Neural cell (in vitro differentiated cells): ENCODE measurements at regions not wholly inside any gene's neighbourhood (a gene's known extent, or its start where the extent isn't known, plus 50 kb on each side); places are given as distances from the start of the nearest gene placed in this dataset.

Experiments used
- H2AFZ ChIP-seq: fragments of 200-600, 300-800 bp; sonication (generic), shearing (Covaris generic); 2 replicates; pipeline ENCODE4 v1.6.0; 2014; ENCODE audit warnings: low read depth, mild to moderate bottlenecking, antibody characterized with exemption, low read length, moderate library complexity
- H3F3A ChIP-seq: fragments of 200-600 bp; shearing (Covaris generic); 2 replicates; pipeline ENCODE4 v1.6.1; 2016; ENCODE audit warnings: mild to moderate bottlenecking, moderate library complexity, mixed read lengths, antibody characterized with exemption, low read length; ENCODE audit not compliant: insufficient read depth, poor library complexity, severe bottlenecking
- H3K27ac ChIP-seq: fragments of 200-600, 300-800 bp; sonication (generic), shearing (Covaris generic); 2 replicates; pipeline ENCODE4 v1.5.1; 2014; ENCODE audit warnings: mild to moderate bottlenecking, low read length, moderate library complexity
- H3K27me3 ChIP-seq: fragments of 300-800, 200-600 bp; sonication (generic), shearing (Covaris generic); 2 replicates; pipeline ENCODE4 v1.6.0; 2014; ENCODE audit warnings: mild to moderate bottlenecking, low read depth, low read length, moderate library complexity; ENCODE audit not compliant: insufficient read depth
- H3K36me3 ChIP-seq: fragments of 300-800, 200-600 bp; sonication (generic), shearing (Covaris generic); 2 replicates; pipeline ENCODE4 v1.5.1; 2014; ENCODE audit warnings: mild to moderate bottlenecking, antibody characterized with exemption, low read length, moderate library complexity; ENCODE audit not compliant: insufficient read depth
- H3K4me2 ChIP-seq: fragments of 300-800, 200-600 bp; sonication (generic), shearing (Covaris generic); 2 replicates; pipeline ENCODE4 v1.6.0; 2014; ENCODE audit warnings: mild to moderate bottlenecking, low read length
- H3K4me3 ChIP-seq: fragments of 300-800, 200-600 bp; sonication (generic), shearing (Covaris generic); 2 replicates; pipeline ENCODE4 v1.5.1; 2014; ENCODE audit warnings: mild to moderate bottlenecking, low read length, moderate library complexity
- H3K79me2 ChIP-seq: fragments of 200-600 bp; shearing (Covaris generic); replicated peaks from 2 replicates; pipeline ENCODE4 v1.6.0; 2014; ENCODE audit warnings: mild to moderate bottlenecking, low read length, moderate library complexity; ENCODE audit not compliant: insufficient read depth
- H3K9ac ChIP-seq: fragments of 300-800, 200-600 bp; sonication (generic), shearing (Covaris generic); 2 replicates; pipeline ENCODE4 v1.6.1; 2016; ENCODE audit warnings: mild to moderate bottlenecking, low read length, mixed read lengths
- H3K9me2 ChIP-seq: fragments of 200-600 bp; shearing (Covaris generic); 2 replicates; pipeline ENCODE4 v1.6.1; 2016; ENCODE audit warnings: mild to moderate bottlenecking, low read length, mixed read lengths; ENCODE audit not compliant: insufficient read depth
- H3K9me3 ChIP-seq: fragments of 200-600, 300-800 bp; sonication (generic), shearing (Covaris generic); 2 replicates; pipeline ENCODE4 v1.6.1; 2016; ENCODE audit warnings: mild to moderate bottlenecking, mixed run types, low read length, moderate library complexity, mixed read lengths
- H4K20me1 ChIP-seq: fragments of 200-600 bp; shearing (Covaris generic); 2 replicates; pipeline ENCODE4 v1.6.1; 2016; ENCODE audit warnings: mild to moderate bottlenecking, mixed run types; ENCODE audit not compliant: insufficient read depth
- CTCF ChIP-seq: fragments of 450-650 bp; IDR thresholded peaks from 2 replicates; pipeline ENCODE4 v1.5.1; 2014; ENCODE audit warnings: antibody characterized with exemption, mild to moderate bottlenecking, moderate library complexity; ENCODE audit not compliant: poor library complexity, severe bottlenecking
- EP300 ChIP-seq: fragments of 450-650 bp; conservative IDR thresholded peaks from 2 replicates; pipeline ENCODE4 v1.6.1; 2014; ENCODE audit warnings: antibody characterized with exemption, mild to moderate bottlenecking, moderate library complexity; ENCODE audit not compliant: poor library complexity, severe bottlenecking
- EZH2 ChIP-seq: fragments of 200-600, 300-800 bp; shearing (Covaris generic), sonication (generic); IDR thresholded peaks from 2 replicates; pipeline ENCODE4 v1.6.1; 2014; ENCODE audit warnings: antibody characterized with exemption, low read length, borderline replicate concordance, mild to moderate bottlenecking; ENCODE audit not compliant: insufficient read depth, poor library complexity, severe bottlenecking
- MXI1 ChIP-seq: fragments of 450-650 bp; conservative IDR thresholded peaks from 2 replicates; pipeline ENCODE4 v1.6.1; 2014; ENCODE audit warnings: antibody characterized with exemption, mild to moderate bottlenecking; ENCODE audit not compliant: poor library complexity, severe bottlenecking
- POLR2AphosphoS5 ChIP-seq: IDR thresholded peaks from 2 replicates; pipeline ENCODE4 v1.6.1; 2012
- RAD21 ChIP-seq: fragments of 450-650 bp; conservative IDR thresholded peaks from 2 replicates; pipeline ENCODE4 v1.6.1; 2014; ENCODE audit warnings: antibody characterized with exemption, mild to moderate bottlenecking, moderate library complexity
- REST ChIP-seq: IDR thresholded peaks from 2 replicates; pipeline ENCODE4 v1.6.1; 2012; ENCODE audit warnings: borderline replicate concordance
- SMC3 ChIP-seq: fragments of 450-650 bp; conservative IDR thresholded peaks from 2 replicates; pipeline ENCODE4 v1.6.1; 2014; ENCODE audit warnings: antibody characterized with exemption, mild to moderate bottlenecking, moderate library complexity; ENCODE audit not compliant: poor library complexity
- TAF1 ChIP-seq: IDR thresholded peaks from 2 replicates; pipeline ENCODE4 v1.6.1; 2012; ENCODE audit warnings: low read depth

- H2AFZ ChIP-seq: no peak overlapping the region
- no peaks in the 10 kb centered on the region for H3K36me3 ChIP-seq
- H3K4me3 ChIP-seq: no peak overlapping the region
These were observed 787.8 kb downstream of the NLGN4Y start for GRCh38 chrY:15312166-15312565.

GRCh38 chrY:15324189-15324588 lies 799.9 kb downstream of the NLGN4Y start:
- TF ChIP-seq SMC3 (no peak), REST (no peak), POLR2AphosphoS5 (no peak), CTCF (no peak), EP300 (no peak), MXI1 (no peak), RAD21 (no peak), TAF1 (no peak), EZH2 (no peak)
- H3K27ac ChIP-seq: no peak overlapping the region
- no peaks in the 10 kb centered on the region for H3K79me2 ChIP-seq
- H3K9ac ChIP-seq: no peak overlapping the region
- H3K36me3 ChIP-seq: no peaks in the 10 kb centered on the region
- H4K20me1 ChIP-seq: no peaks in the 10 kb centered on the region
- no peaks in the 10 kb centered on the region for H3K9me3 ChIP-seq
- H3K9me2 ChIP-seq: no peaks in the 10 kb centered on the region
- no peak overlapping the region for H2AFZ ChIP-seq
- no peak overlapping the region for H3K4me2 ChIP-seq
- H3F3A ChIP-seq: no peaks in the 10 kb centered on the region
- H3K27me3 ChIP-seq: no peaks in the 10 kb centered on the region
- no peak overlapping the region for H3K4me3 ChIP-seq

More at GRCh38 chrY:15312166-15312565, 787.8 kb downstream of the NLGN4Y start:
- H3K27me3 ChIP-seq: no peaks in the 10 kb centered on the region
- H4K20me1 ChIP-seq: no peaks in the 10 kb centered on the region
- H3K79me2 ChIP-seq: no peaks in the 10 kb centered on the region
- no peaks in the 10 kb centered on the region for H3K9me2 ChIP-seq
- no peaks in the 10 kb centered on the region for H3K9me3 ChIP-seq
- TF ChIP-seq SMC3: no peak
- no peak for TF ChIP-seq MXI1
- no peak for TF ChIP-seq EZH2
- no peak for TF ChIP-seq POLR2AphosphoS5
- no peak for TF ChIP-seq REST
- H3F3A ChIP-seq: no peaks in the 10 kb centered on the region
- no peak overlapping the region for H3K4me2 ChIP-seq
- no peak overlapping the region for H3K27ac ChIP-seq
- no peak overlapping the region for H3K9ac ChIP-seq
